GM19467 (cell line): ENCODE measurements at regions not wholly inside any gene's neighbourhood (a gene's known extent, or its start where the extent isn't known, plus 50 kb on each side); places are given as distances from the start of the nearest gene placed in this dataset.

Experiments
- ATAC-seq: cut with Tn5 transposase; IDR thresholded peaks from one replicate; pipeline ENCODE4 v1.9.1; 2021; ENCODE audit warnings: mild to moderate bottlenecking, moderate library complexity; ENCODE audit not compliant: unreplicated experiment

GRCh38 chr1:69292833-69293232 is 274.9 kb upstream of the LRRC7 start:
- no peak for ATAC-seq

- no peak for ATAC-seq
These were observed 273.6 kb upstream of the LRRC7 start for GRCh38 chr1:69294171-69294570.

- no peak for ATAC-seq
These were observed 272.5 kb upstream of the LRRC7 start for GRCh38 chr1:69295265-69295664.

GRCh38 chr1:69305621-69306020 is 262.1 kb upstream of the LRRC7 start:
- no peak for ATAC-seq

GRCh38 chr1:69312055-69312732 is 255.5 kb upstream of the LRRC7 start:
- no peak for ATAC-seq

- ATAC-seq, result no peak
These were observed 254.6 kb upstream of the LRRC7 start for GRCh38 chr1:69313118-69313517.

GRCh38 chr1:69315416-69315815 is 252.3 kb upstream of the LRRC7 start:
- ATAC-seq, result no peak

GRCh38 chr1:69315823-69316222 is 251.9 kb upstream of the LRRC7 start:
- no peak for ATAC-seq

GRCh38 chr1:69319287-69319686 is 248.4 kb upstream of the LRRC7 start:
- no peak for ATAC-seq

- ATAC-seq, result no peak
These were observed 246.9 kb upstream of the LRRC7 start for GRCh38 chr1:69320757-69321211.

GRCh38 chr1:69321311-69321710 is 246.4 kb upstream of the LRRC7 start:
- no peak for ATAC-seq

GRCh38 chr1:69328186-69328585 is 239.5 kb upstream of the LRRC7 start:
- no peak for ATAC-seq

GRCh38 chr1:69363236-69363635 is 204.5 kb upstream of the LRRC7 start:
- no peak for ATAC-seq

GRCh38 chr1:69373520-69373919 is 194.2 kb upstream of the LRRC7 start:
- ATAC-seq, result no peak

- no peak for ATAC-seq
These were observed 191.3 kb upstream of the LRRC7 start for GRCh38 chr1:69376408-69376807.

GRCh38 chr1:69377507-69377906 is 190.2 kb upstream of the LRRC7 start:
- ATAC-seq, result no peak

GRCh38 chr1:69388044-69388443 is 179.7 kb upstream of the LRRC7 start:
- no peak for ATAC-seq

- ATAC-seq, result no peak
These were observed 167.6 kb upstream of the LRRC7 start for GRCh38 chr1:69400128-69400527.

- no peak for ATAC-seq
These were observed 165.8 kb upstream of the LRRC7 start for GRCh38 chr1:69401879-69402278.

- ATAC-seq, result no peak
These were observed 163.9 kb upstream of the LRRC7 start for GRCh38 chr1:69403756-69404320.

- no peak for ATAC-seq
These were observed 163.2 kb upstream of the LRRC7 start for GRCh38 chr1:69404486-69404885.

- ATAC-seq, result no peak
These were observed 161.5 kb upstream of the LRRC7 start for GRCh38 chr1:69406244-69406643.
